ENCODE measurements at regions not wholly inside any gene's neighbourhood (a gene's known extent, or its start where the extent isn't known, plus 50 kb on each side); places are given as distances from the start of the nearest gene placed in this dataset.

DNA sequence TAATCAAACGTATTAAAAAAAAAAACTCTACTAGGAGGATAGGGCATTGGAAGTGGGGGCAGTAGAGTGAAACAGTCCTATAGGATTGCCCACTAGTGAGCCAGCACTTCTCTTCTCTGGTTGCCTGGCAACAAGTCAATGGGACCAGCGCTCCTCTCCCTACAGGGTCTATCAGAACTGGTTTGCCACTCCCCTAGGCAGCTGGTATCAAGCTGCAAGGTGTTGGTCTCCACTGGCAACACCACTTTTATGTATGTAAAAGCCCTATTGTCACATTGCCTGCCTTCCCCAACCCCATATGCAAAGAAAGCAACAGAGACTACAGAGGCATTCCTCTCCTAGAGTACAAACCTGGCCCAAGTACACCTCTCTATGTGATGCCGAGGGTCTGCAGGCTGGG, 166.9 kb upstream of the MCHR2 start:
- H3K27ac ChIP-seq = no peak overlapping the region
- TF ChIP-seq, protein P1, sequence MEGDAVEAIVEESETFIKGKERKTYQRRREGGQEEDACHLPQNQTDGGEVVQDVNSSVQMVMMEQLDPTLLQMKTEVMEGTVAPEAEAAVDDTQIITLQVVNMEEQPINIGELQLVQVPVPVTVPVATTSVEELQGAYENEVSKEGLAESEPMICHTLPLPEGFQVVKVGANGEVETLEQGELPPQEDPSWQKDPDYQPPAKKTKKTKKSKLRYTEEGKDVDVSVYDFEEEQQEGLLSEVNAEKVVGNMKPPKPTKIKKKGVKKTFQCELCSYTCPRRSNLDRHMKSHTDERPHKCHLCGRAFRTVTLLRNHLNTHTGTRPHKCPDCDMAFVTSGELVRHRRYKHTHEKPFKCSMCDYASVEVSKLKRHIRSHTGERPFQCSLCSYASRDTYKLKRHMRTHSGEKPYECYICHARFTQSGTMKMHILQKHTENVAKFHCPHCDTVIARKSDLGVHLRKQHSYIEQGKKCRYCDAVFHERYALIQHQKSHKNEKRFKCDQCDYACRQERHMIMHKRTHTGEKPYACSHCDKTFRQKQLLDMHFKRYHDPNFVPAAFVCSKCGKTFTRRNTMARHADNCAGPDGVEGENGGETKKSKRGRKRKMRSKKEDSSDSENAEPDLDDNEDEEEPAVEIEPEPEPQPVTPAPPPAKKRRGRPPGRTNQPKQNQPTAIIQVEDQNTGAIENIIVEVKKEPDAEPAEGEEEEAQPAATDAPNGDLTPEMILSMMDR (conservative IDR thresholded peaks at IDR 0.05) = no peak
- no peak for TF ChIP-seq ZFX (IDR thresholded peaks at IDR 0.05)

GRCh38 chr6:100155141-100155540, 161.1 kb upstream of the MCHR2 start:
- no peak overlapping the region for H3K27ac ChIP-seq
- TF ChIP-seq, protein P1 (conservative IDR thresholded peaks at IDR 0.05) = no peak
- TF ChIP-seq ZFX (IDR thresholded peaks at IDR 0.05) = no peak

DNA sequence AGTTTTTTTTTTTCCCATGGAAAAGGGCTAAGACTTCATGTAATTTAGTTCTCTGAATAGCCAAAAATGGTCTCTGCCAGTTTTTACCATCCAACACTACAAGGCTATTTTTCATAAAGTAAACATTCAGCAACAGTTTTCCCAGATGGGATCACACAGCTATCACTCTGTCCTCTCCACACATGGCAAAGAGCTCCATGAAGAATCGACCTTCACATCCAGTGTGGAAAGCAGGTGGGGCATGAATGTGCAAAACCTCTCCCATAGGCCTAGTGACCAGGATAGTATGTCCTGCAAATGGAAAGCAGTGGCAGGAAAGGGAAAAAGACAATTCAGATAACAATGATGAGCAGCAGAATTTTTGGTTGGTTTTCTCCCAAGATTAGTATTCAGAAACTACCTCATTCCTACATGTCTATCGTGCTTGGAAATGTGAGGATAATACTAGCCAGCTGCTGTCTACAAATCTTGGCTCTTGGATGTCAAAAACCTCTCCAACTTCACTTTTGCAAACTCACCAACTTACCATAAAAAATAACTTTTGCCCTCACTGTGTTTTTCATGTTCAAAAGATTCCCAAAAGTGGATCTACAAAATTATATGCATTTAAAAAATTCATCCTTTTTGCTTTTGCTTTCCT, 159.7 kb upstream of the MCHR2 start:
- TF ChIP-seq, protein P1 (conservative IDR thresholded peaks at IDR 0.05) = no peak
- no peak for TF ChIP-seq ZFX (IDR thresholded peaks at IDR 0.05)
- H3K27ac ChIP-seq = no peak overlapping the region

DNA sequence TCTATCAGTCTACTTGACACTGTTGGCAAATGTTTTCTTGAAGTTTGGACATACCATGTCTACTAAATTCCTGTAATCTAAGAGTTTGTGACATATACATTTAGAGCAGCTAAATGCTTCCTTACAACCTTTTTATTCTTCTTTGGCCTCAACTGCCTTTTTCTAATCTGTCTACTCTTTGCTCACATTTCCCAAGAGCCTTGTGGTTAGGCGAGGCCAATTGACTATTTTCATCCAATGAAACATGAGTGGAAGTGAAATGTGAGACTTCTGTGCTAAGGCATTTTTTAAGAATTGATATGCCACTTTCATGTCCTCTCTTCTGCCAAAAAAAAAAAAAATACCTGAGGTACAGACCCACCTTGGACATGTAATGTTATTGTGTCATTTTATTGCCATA, 158.2 kb upstream of the MCHR2 start:
- TF ChIP-seq ZFX (IDR thresholded peaks at IDR 0.05) = no peak
- TF ChIP-seq, protein P1 (conservative IDR thresholded peaks at IDR 0.05) = no peak
- no peak overlapping the region for H3K27ac ChIP-seq

GRCh38 chr6:100144991-100145390, 151.0 kb upstream of the MCHR2 start:
- TF ChIP-seq, protein P1 (conservative IDR thresholded peaks at IDR 0.05) = no peak
- TF ChIP-seq ZFX (IDR thresholded peaks at IDR 0.05) = no peak
- no peak overlapping the region for H3K27ac ChIP-seq

GRCh38 chr6:100138346-100139022, 144.5 kb upstream of the MCHR2 start:
- no peak overlapping the region for H3K27ac ChIP-seq
- TF ChIP-seq, protein P1 (conservative IDR thresholded peaks at IDR 0.05) = no peak
- TF ChIP-seq ZFX (IDR thresholded peaks at IDR 0.05) = no peak

DNA sequence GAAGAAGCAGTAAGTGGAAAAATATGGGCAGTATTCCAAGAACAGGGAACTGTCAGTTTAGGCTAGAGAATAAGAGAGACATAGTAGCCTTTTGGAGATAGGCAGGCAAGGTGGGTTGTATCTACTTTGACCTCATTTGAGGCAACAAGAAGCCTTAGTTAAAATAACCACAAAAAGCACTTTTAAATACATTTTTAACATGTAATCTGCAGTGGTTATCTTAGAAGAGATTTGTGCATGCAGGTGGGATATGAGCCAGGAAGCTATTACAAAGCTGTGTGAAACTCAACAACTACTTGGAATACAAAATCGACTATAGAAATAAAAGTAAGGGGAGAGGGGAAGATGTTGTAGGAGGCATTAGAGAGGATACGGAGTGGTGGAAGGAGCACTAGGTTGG, 143.7 kb upstream of the MCHR2 start:
- TF ChIP-seq, protein P1 (conservative IDR thresholded peaks at IDR 0.05) = no peak
- no peak for TF ChIP-seq ZFX (IDR thresholded peaks at IDR 0.05)
- no peak overlapping the region for H3K27ac ChIP-seq
